WTC11 (cell line): ENCODE measurements at regions not wholly inside any gene's neighbourhood (a gene's known extent, or its start where the extent isn't known, plus 50 kb on each side); places are given as distances from the start of the nearest gene placed in this dataset.

Experiments
- CTCF ChIP-seq: fragments of 200-600 bp; IDR thresholded peaks from 2 replicates; pipeline ENCODE4 v1.8.0; 2022; ENCODE audit warnings: antibody characterized with exemption
- KAT7 ChIP-seq: sonication (generic); formaldehyde crosslinking; IDR thresholded peaks from 2 replicates; pipeline ENCODE4 v1.8.1; 2023; ENCODE audit warnings: missing genetic modification reagents, mild to moderate bottlenecking, borderline replicate concordance
- NFE2L1 ChIP-seq: sonication (generic); formaldehyde crosslinking; IDR thresholded peaks from 2 replicates; pipeline ENCODE4 v1.8.1; 2023; ENCODE audit warnings: missing genetic modification reagents
- NR2C2 ChIP-seq: sonication (generic); formaldehyde crosslinking; IDR thresholded peaks from 2 replicates; pipeline ENCODE4 v1.8.0; 2022; ENCODE audit warnings: mild to moderate bottlenecking, missing genetic modification reagents
- NR3C1 ChIP-seq: sonication (generic); formaldehyde crosslinking; conservative IDR thresholded peaks from 2 replicates; pipeline ENCODE4 v1.8.1; 2023; ENCODE audit warnings: low read depth, mild to moderate bottlenecking, missing genetic modification reagents
- SMAD3 ChIP-seq: sonication (generic); formaldehyde crosslinking; IDR thresholded peaks from 2 replicates; pipeline ENCODE4 v1.8.0; 2022; ENCODE audit warnings: missing genetic modification reagents, mild to moderate bottlenecking, borderline replicate concordance
- USF1 ChIP-seq: sonication (generic); formaldehyde crosslinking; IDR thresholded peaks from 2 replicates; pipeline ENCODE4 v1.8.0; 2022; ENCODE audit warnings: mild to moderate bottlenecking, missing genetic modification reagents
- ZNF423 ChIP-seq: fragments of 250-450 bp; sonication (Bioruptor Pico); IDR thresholded peaks from 2 replicates; pipeline ENCODE4 v2.1.2; 2022; ENCODE audit warnings: mild to moderate bottlenecking, moderate library complexity

GRCh38 chr11:106470230-106470629 is 392.8 kb downstream of the AASDHPPT start:
- TF ChIP-seq CTCF = no peak
- no peak for TF ChIP-seq NR2C2 (CRISPR knock-in tag)
- TF ChIP-seq ZNF423 (CRISPR knock-in tag) = no peak
- no peak for TF ChIP-seq USF1 (CRISPR knock-in tag)
- TF ChIP-seq NFE2L1 (CRISPR knock-in tag) = no peak
- no peak for TF ChIP-seq NR3C1 (CRISPR knock-in tag)
- TF ChIP-seq SMAD3 (CRISPR knock-in tag) = no peak
- no peak for TF ChIP-seq KAT7 (CRISPR knock-in tag)
